Kidney epithelial cell (primary cell): ENCODE measurements at regions not wholly inside any gene's neighbourhood (a gene's known extent, or its start where the extent isn't known, plus 50 kb on each side); places are given as distances from the start of the nearest gene placed in this dataset.

ENCODE experiments used
- DNase-seq: peaks from one replicate; pipeline ENCODE4 v3.0.0-alpha.2; 2010; ENCODE audit warnings: low read depth
- H3K27me3 ChIP-seq: 2 replicates; pipeline ENCODE4 v1.6.0; 2011; ENCODE audit warnings: low read length; ENCODE audit not compliant: control insufficient read depth, insufficient read depth
- H3K36me3 ChIP-seq: 2 replicates; pipeline ENCODE4 v1.5.1; 2011; ENCODE audit warnings: low read length; ENCODE audit not compliant: control insufficient read depth, insufficient read depth
- H3K4me3 ChIP-seq: 2 replicates; pipeline ENCODE4 v1.5.1; 2011; ENCODE audit warnings: low read depth, mild to moderate bottlenecking, control low read depth, low read length
- CTCF ChIP-seq: IDR thresholded peaks from 2 replicates; pipeline ENCODE4 v1.5.1; 2011; ENCODE audit warnings: mild to moderate bottlenecking, moderate library complexity, low read length, control low read depth, inconsistent platforms; ENCODE audit not compliant: insufficient read depth, poor library complexity, severe bottlenecking

GRCh38 chr18:27652480-27653121, 467.5 kb upstream of the CHST9 start:
- TF ChIP-seq CTCF, result no peak
- DNase-seq, result no peak

GRCh38 chr18:27649621-27650020, 464.5 kb upstream of the CHST9 start:
- H3K27me3 ChIP-seq, result no peaks in the 10 kb centered on the region
- no peaks in the 10 kb centered on the region for H3K36me3 ChIP-seq
- no peak overlapping the region for H3K4me3 ChIP-seq
- no peak for TF ChIP-seq CTCF
- DNase-seq, result no peak

More at GRCh38 chr18:27652480-27653121, 467.5 kb upstream of the CHST9 start:
- no peak overlapping the region for H3K4me3 ChIP-seq
- no peaks in the 10 kb centered on the region for H3K27me3 ChIP-seq
- no peaks in the 10 kb centered on the region for H3K36me3 ChIP-seq

- Histone ChIP-seq H3K27me3 (no peaks in the 10 kb centered on the region), H3K4me3 (no peak overlapping the region), H3K36me3 (no peaks in the 10 kb centered on the region)
- DNase-seq, result no peak
- no peak for TF ChIP-seq CTCF
Measured at GRCh38 chr18:27645929-27646328, 460.8 kb upstream of the CHST9 start.

- Histone ChIP-seq H3K36me3 (no peaks in the 10 kb centered on the region), H3K4me3 (no peak overlapping the region), H3K27me3 (no peaks in the 10 kb centered on the region)
- no peak for DNase-seq
- TF ChIP-seq CTCF, result no peak
Measured at GRCh38 chr18:27636576-27637085, 451.5 kb upstream of the CHST9 start.

GRCh38 chr18:27632706-27633105, 447.6 kb upstream of the CHST9 start:
- TF ChIP-seq CTCF, result no peak
- Histone ChIP-seq H3K36me3 (no peaks in the 10 kb centered on the region), H3K4me3 (no peak overlapping the region), H3K27me3 (no peaks in the 10 kb centered on the region)
- no peak for DNase-seq

- Histone ChIP-seq H3K4me3 (no peak overlapping the region), H3K36me3 (no peaks in the 10 kb centered on the region), H3K27me3 (no peaks in the 10 kb centered on the region)
- TF ChIP-seq CTCF, result no peak
- no peak for DNase-seq
Measured at GRCh38 chr18:27627927-27628326, 442.8 kb upstream of the CHST9 start.
